ENCODE measurements at regions not wholly inside any gene's neighbourhood (a gene's known extent, or its start where the extent isn't known, plus 50 kb on each side); places are given as distances from the start of the nearest gene placed in this dataset.

DNA sequence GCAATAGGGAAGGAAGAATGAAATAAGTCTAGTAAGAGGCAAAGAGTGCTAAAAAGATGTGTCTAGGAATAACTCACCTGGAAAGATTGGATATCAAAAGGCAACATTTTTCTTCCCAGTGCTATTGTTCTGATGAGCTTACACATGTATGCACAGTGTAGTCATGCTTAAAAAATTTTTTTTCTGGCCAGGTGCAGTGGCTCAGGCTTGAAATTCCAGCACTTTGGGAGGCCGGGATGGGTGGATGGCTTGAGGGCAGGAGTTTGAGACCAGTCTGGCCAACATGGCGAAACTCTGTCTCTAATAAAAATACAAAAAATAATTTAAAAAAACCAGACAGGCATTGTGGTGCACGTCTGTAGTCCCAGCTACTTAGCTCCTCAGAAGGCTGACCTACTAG is 795.8 kb upstream of the IGFBP7 start:
- H2BK5ac ChIP-seq (ENCODE audit: low read depth, low read length, poor library complexity) = no peak overlapping the region
- H4K12ac ChIP-seq (ENCODE audit: low read depth, low read length) = no peak overlapping the region
- no peak overlapping the region for H2BK120ac ChIP-seq (ENCODE audit: insufficient read depth, low read length, poor library complexity)
- no peak overlapping the region for H3K27ac ChIP-seq (ENCODE audit: low read depth, low read length)
- H3K79me2 ChIP-seq (ENCODE audit: control insufficient read depth, insufficient read depth, low read length, poor library complexity) = no peaks in the 10 kb centered on the region
- no peak overlapping the region for H3K4me3 ChIP-seq (ENCODE audit: low read depth, low read length)
- no peak overlapping the region for H3K4ac ChIP-seq (ENCODE audit: low read depth, low read length)
- no peak overlapping the region for H3K23ac ChIP-seq (ENCODE audit: low read length)
- no peaks in the 10 kb centered on the region for H3K27me3 ChIP-seq (ENCODE audit: insufficient read depth, low read length)
- H4K8ac ChIP-seq (ENCODE audit: low read depth, low read length) = no peak overlapping the region
- no peak overlapping the region for H2AK5ac ChIP-seq (ENCODE audit: low read length)
- no peak overlapping the region for H3K9ac ChIP-seq (ENCODE audit: low read length)
- no CpG with 5 or more reads among the region's 3 CpGs for WGBS (ENCODE audit: extremely low coverage, insufficient coverage, insufficient read length)
- no peak overlapping the region for H4K91ac ChIP-seq (ENCODE audit: low read depth, low read length)
- H3K36me3 ChIP-seq (ENCODE audit: control insufficient read depth in 1 of 2, insufficient read depth in 2 of 2, low read length in 2 of 2) = no peaks in the 10 kb centered on the region
- H3K18ac ChIP-seq (ENCODE audit: low read length) = no peak overlapping the region
- H3K4me2 ChIP-seq (ENCODE audit: low read length) = no peak overlapping the region
- no peaks in the 10 kb centered on the region for H3K4me1 ChIP-seq (ENCODE audit: control insufficient read depth in 1 of 2, insufficient read depth in 2 of 2, low read length in 2 of 2)
- H2AFZ ChIP-seq (ENCODE audit: insufficient read depth, low read length, poor library complexity) = no peak overlapping the region
- no peaks in the 10 kb centered on the region for H3K79me1 ChIP-seq (ENCODE audit: low read length)
- DNase-seq = peak; percentile 88 to 97
- no peaks in the 10 kb centered on the region for H3K9me3 ChIP-seq (ENCODE audit: insufficient read depth, low read depth, low read length)
- H3K14ac ChIP-seq (ENCODE audit: low read length) = no peak overlapping the region
- H2BK12ac ChIP-seq (ENCODE audit: low read length) = no peak overlapping the region

- no CpG with 5 or more reads among the region's 3 CpGs for WGBS (ENCODE audit: extremely low coverage, insufficient coverage, insufficient read length)
- Histone ChIP-seq H3K4me2 (ENCODE audit: low read length) (no peak overlapping the region), H3K4me1 (ENCODE audit: control insufficient read depth in 1 of 2, insufficient read depth in 2 of 2, low read length in 2 of 2) (no peaks in the 10 kb centered on the region), H2BK120ac (ENCODE audit: insufficient read depth, low read length, poor library complexity) (no peak overlapping the region), H3K27me3 (ENCODE audit: insufficient read depth, low read length) (no peaks in the 10 kb centered on the region), H3K9ac (ENCODE audit: low read length) (no peak overlapping the region), H3K27ac (ENCODE audit: low read depth, low read length) (no peak overlapping the region), H3K18ac (ENCODE audit: low read length) (no peak overlapping the region), H4K91ac (ENCODE audit: low read depth, low read length) (no peak overlapping the region), H3K79me1 (ENCODE audit: low read length) (no peaks in the 10 kb centered on the region), H2BK5ac (ENCODE audit: low read depth, low read length, poor library complexity) (no peak overlapping the region), H4K12ac (ENCODE audit: low read depth, low read length) (no peak overlapping the region), H3K23ac (ENCODE audit: low read length) (no peak overlapping the region), H3K36me3 (ENCODE audit: control insufficient read depth in 1 of 2, insufficient read depth in 2 of 2, low read length in 2 of 2) (no peaks in the 10 kb centered on the region), H3K9me3 (ENCODE audit: insufficient read depth, low read depth, low read length) (no peaks in the 10 kb centered on the region), H2AK5ac (ENCODE audit: low read length) (no peak overlapping the region), H3K79me2 (ENCODE audit: control insufficient read depth, insufficient read depth, low read length, poor library complexity) (no peaks in the 10 kb centered on the region), H3K14ac (ENCODE audit: low read length) (no peak overlapping the region), H4K8ac (ENCODE audit: low read depth, low read length) (no peak overlapping the region), H2AFZ (ENCODE audit: insufficient read depth, low read length, poor library complexity) (no peak overlapping the region), H3K4me3 (ENCODE audit: low read depth, low read length) (no peak overlapping the region), H2BK12ac (ENCODE audit: low read length) (no peak overlapping the region), H3K4ac (ENCODE audit: low read depth, low read length) (no peak overlapping the region)
- DNase-seq = peak; percentile 65 to 81
Observed at GRCh38 chr4:57877047-57877458, 766.9 kb upstream of the IGFBP7 start.

DNA sequence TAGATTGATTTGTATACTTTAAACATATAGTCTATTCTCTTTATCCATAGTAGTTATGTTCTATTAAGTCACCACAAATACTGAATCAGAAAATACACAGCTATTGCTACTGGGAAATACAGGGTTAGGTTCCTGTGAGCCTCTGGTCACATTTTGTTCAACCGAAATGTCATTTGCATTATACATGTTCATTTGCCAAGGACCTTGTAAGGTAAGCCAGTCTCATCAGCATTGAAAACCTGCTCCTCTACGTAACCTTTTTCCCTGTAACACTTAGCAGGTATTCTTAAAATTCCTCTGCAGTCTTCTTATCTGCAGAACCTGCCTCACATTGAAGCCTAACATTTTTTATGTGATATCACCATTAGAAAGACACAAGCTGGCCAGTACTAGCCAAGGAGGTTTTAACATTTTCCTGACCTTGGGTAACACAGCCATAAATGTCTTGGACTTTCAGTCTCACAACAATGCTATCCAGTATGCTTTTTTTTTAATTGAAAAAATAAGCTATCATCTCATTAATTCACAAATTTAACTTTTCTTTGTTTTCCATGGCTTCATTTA is 765.7 kb upstream of the IGFBP7 start:
- Histone ChIP-seq H3K4me2 (ENCODE audit: low read length) (no peak overlapping the region), H2AK5ac (ENCODE audit: low read length) (no peak overlapping the region), H4K8ac (ENCODE audit: low read depth, low read length) (no peak overlapping the region), H3K36me3 (ENCODE audit: control insufficient read depth in 1 of 2, insufficient read depth in 2 of 2, low read length in 2 of 2) (no peaks in the 10 kb centered on the region), H2BK12ac (ENCODE audit: low read length) (no peak overlapping the region), H3K79me2 (ENCODE audit: control insufficient read depth, insufficient read depth, low read length, poor library complexity) (no peaks in the 10 kb centered on the region), H3K18ac (ENCODE audit: low read length) (no peak overlapping the region), H3K27ac (ENCODE audit: low read depth, low read length) (no peak overlapping the region), H4K12ac (ENCODE audit: low read depth, low read length) (no peak overlapping the region), H2BK5ac (ENCODE audit: low read depth, low read length, poor library complexity) (no peak overlapping the region), H2BK120ac (ENCODE audit: insufficient read depth, low read length, poor library complexity) (no peak overlapping the region), H3K79me1 (ENCODE audit: low read length) (no peaks in the 10 kb centered on the region), H3K4me1 (ENCODE audit: control insufficient read depth in 1 of 2, insufficient read depth in 2 of 2, low read length in 2 of 2) (no peaks in the 10 kb centered on the region), H4K91ac (ENCODE audit: low read depth, low read length) (no peak overlapping the region), H3K4me3 (ENCODE audit: low read depth, low read length) (no peak overlapping the region), H3K23ac (ENCODE audit: low read length) (no peak overlapping the region), H3K4ac (ENCODE audit: low read depth, low read length) (no peak overlapping the region), H3K9me3 (ENCODE audit: insufficient read depth, low read depth, low read length) (no peaks in the 10 kb centered on the region), H3K14ac (ENCODE audit: low read length) (no peak overlapping the region), H2AFZ (ENCODE audit: insufficient read depth, low read length, poor library complexity) (no peak overlapping the region), H3K9ac (ENCODE audit: low read length) (no peak overlapping the region), H3K27me3 (ENCODE audit: insufficient read depth, low read length) (no peaks in the 10 kb centered on the region)
- DNase-seq = peak; percentile 4 to 76
- no CpG with 5 or more reads among the region's 2 CpGs for WGBS (ENCODE audit: extremely low coverage, insufficient coverage, insufficient read length)

- no peak overlapping the region for H2AK5ac ChIP-seq (ENCODE audit: low read length)
- H2BK120ac ChIP-seq (ENCODE audit: insufficient read depth, low read length, poor library complexity) = no peak overlapping the region
- H3K36me3 ChIP-seq (ENCODE audit: control insufficient read depth in 1 of 2, insufficient read depth in 2 of 2, low read length in 2 of 2) = no peaks in the 10 kb centered on the region
- H3K27me3 ChIP-seq (ENCODE audit: insufficient read depth, low read length) = no peaks in the 10 kb centered on the region
- H4K8ac ChIP-seq (ENCODE audit: low read depth, low read length) = no peak overlapping the region
- H4K91ac ChIP-seq (ENCODE audit: low read depth, low read length) = no peak overlapping the region
- WGBS (ENCODE audit: extremely low coverage, insufficient coverage, insufficient read length) = no CpG with 5 or more reads among the region's 2 CpGs
- H3K9me3 ChIP-seq (ENCODE audit: insufficient read depth, low read depth, low read length) = no peaks in the 10 kb centered on the region
- H2BK12ac ChIP-seq (ENCODE audit: low read length) = peak overlapping the region; percentile 58
- H3K4ac ChIP-seq (ENCODE audit: low read depth, low read length) = no peak overlapping the region
- no peaks in the 10 kb centered on the region for H3K79me2 ChIP-seq (ENCODE audit: control insufficient read depth, insufficient read depth, low read length, poor library complexity)
- no peak overlapping the region for H2BK5ac ChIP-seq (ENCODE audit: low read depth, low read length, poor library complexity)
- peak overlapping the region; percentile 69 for H3K27ac ChIP-seq (ENCODE audit: low read depth, low read length)
- H4K12ac ChIP-seq (ENCODE audit: low read depth, low read length) = no peak overlapping the region
- no peaks in the 10 kb centered on the region for H3K79me1 ChIP-seq (ENCODE audit: low read length)
- H3K4me1 ChIP-seq (ENCODE audit: control insufficient read depth in 1 of 2, insufficient read depth in 2 of 2, low read length in 2 of 2) = no peaks in the 10 kb centered on the region
- H3K18ac ChIP-seq (ENCODE audit: low read length) = no peak overlapping the region
- no peak for DNase-seq
- no peak overlapping the region for H3K9ac ChIP-seq (ENCODE audit: low read length)
- no peak overlapping the region for H2AFZ ChIP-seq (ENCODE audit: insufficient read depth, low read length, poor library complexity)
- no peak overlapping the region for H3K4me3 ChIP-seq (ENCODE audit: low read depth, low read length)
- H3K23ac ChIP-seq (ENCODE audit: low read length) = no peak overlapping the region
- H3K14ac ChIP-seq (ENCODE audit: low read length) = no peak overlapping the region
- peak overlapping the region; percentile 12 for H3K4me2 ChIP-seq (ENCODE audit: low read length)
Observed at GRCh38 chr4:57866468-57867171, 756.4 kb upstream of the IGFBP7 start.

Data from trophoblast cell (in vitro differentiated cells and primary cell).